Heart right ventricle (tissue), 16 donors: ENCODE measurements at regions not wholly inside any gene's neighbourhood (a gene's known extent, or its start where the extent isn't known, plus 50 kb on each side); places are given as distances from the start of the nearest gene placed in this dataset.
"Not testable (repeated sequence)": the region's sequence is repeated elsewhere in the genome, so short reads cannot be mapped to it uniquely, and the experiment has no call there.

Experiments used
- ATAC-seq, 8 donors: fragments of 200-7000 bp; cut with Tn5 transposase; one replicate each; pipeline ENCODE4 v1.9.1; 2020; ENCODE audit warnings: mild to moderate bottlenecking in 8 of 8, moderate library complexity in 8 of 8, moderate number of reproducible peaks in 1 of 8
- DNase-seq, 2 donors: peaks; one replicate each; pipeline ENCODE4 v3.0.0-alpha.2; 2020
- H3K27ac ChIP-seq, 10 donors: fragments of 200-600 bp; sonication (generic) in 2 of 10; one replicate each; pipeline versions ENCODE4 v1.5.0 to v1.8.0; 2020 to 2022; ENCODE audit warnings: mild to moderate bottlenecking in 3 of 10
- H3K27me3 ChIP-seq, 7 donors: fragments of 200-600 bp; one replicate each; pipeline ENCODE4 v1.8.0; 2021 to 2022; ENCODE audit warnings: mild to moderate bottlenecking in 2 of 7
- H3K36me3 ChIP-seq, 9 donors: fragments of 200-600 bp; sonication (generic) in 1 of 9; one replicate each; pipeline versions ENCODE4 v1.5.0 to v1.8.0; 2020 to 2022; ENCODE audit warnings: mild to moderate bottlenecking in 2 of 9
- H3K4me1 ChIP-seq, 9 donors: fragments of 200-600 bp; sonication (generic) in 1 of 9; one replicate each; pipeline versions ENCODE4 v1.5.0 to v1.8.0; 2020 to 2022; ENCODE audit warnings: mild to moderate bottlenecking in 4 of 9
- H3K4me3 ChIP-seq, 10 donors: fragments of 200-600 bp; sonication (generic) in 2 of 10; one replicate each; pipeline versions ENCODE4 v1.5.0 to v1.8.0; 2020 to 2022; ENCODE audit warnings: mild to moderate bottlenecking in 7 of 10, moderate library complexity in 2 of 10
- H3K9me3 ChIP-seq, 11 donors: fragments of 200-600 bp in 10 of 11; sonication (generic) in 2 of 11; one replicate each; pipeline versions ENCODE4 v1.5.0 to v1.8.0; 2013 to 2022; ENCODE audit warnings: mild to moderate bottlenecking in 2 of 11, control low read depth in 1 of 11, moderate library complexity in 1 of 11
- CTCF ChIP-seq, 9 donors: fragments of 200-600 bp; sonication (generic) in 2 of 9; IDR thresholded peaks; one replicate each; pipeline versions ENCODE4 v1.5.0 to v1.8.0; 2021 to 2022; ENCODE audit warnings: antibody characterized with exemption in 9 of 9, mild to moderate bottlenecking in 5 of 9, moderate library complexity in 1 of 9
- WGBS, 2 donors: extraction: QIAGEN DNeasy Blood & Tissue Kit; methylation state at CpG; one replicate each; pipeline ENCODE4 v1.1.7; 2013; ENCODE audit warnings: inconsistent platforms in 1 of 2; 5-methylcytosine and 5-hydroxymethylcytosine counted together
- intact Hi-C, 10 donors: fragments of 100-400 bp; cut with DNase I; formaldehyde crosslinking; loops; one replicate each; pipeline versions ENCODE4 v1.11.1 to v1.14.2; 2022
- donor health status: Arrhythmogenic right ventricular cardiomyopathy.
- donor health status: ischemic (EF 13 %, LVEDD 7.1; RV severe dilation, severe dysfunction).
- donor health status: healthy with polysubstance abuse.
- donor health status: DM: no; HTN: yes; CAD: no.
- donor health status: DM: no; HTN: no; CAD: no.
- donor health status: ischemic (EF 25% LVEDD 6.9; RV normal size, moderate dysfunction).
- donor health status: ischemic (EF 25% LVEDD 5.7; RV mildly dilated, moderate dysfunction).
- donor health status: healthy.
- donor health status: DM: yes; HTN: yes; CAD: no.
- donor health status: Ischemic cardiomyopathy.
- donor health status: ischemic (EF 35%, LVEDD 5.7; RV mildly dilated, moderate dysfunction).
- donor health status: nonischemic (EF 11% LVEDD 7.7; RV severe dilation, severe dysfunction).
- donor health status: DM: yes; HTN: yes; CAD: no.
- donor health status: PGD.
- donor health status: ischemic (EF 29% LVEDD 5.4; RV normal size, mild dysfunction).
- donor health status: nonischemic (EF 23%, LVEDD 6.1; RV moderate dilation, normal function).

DNA sequence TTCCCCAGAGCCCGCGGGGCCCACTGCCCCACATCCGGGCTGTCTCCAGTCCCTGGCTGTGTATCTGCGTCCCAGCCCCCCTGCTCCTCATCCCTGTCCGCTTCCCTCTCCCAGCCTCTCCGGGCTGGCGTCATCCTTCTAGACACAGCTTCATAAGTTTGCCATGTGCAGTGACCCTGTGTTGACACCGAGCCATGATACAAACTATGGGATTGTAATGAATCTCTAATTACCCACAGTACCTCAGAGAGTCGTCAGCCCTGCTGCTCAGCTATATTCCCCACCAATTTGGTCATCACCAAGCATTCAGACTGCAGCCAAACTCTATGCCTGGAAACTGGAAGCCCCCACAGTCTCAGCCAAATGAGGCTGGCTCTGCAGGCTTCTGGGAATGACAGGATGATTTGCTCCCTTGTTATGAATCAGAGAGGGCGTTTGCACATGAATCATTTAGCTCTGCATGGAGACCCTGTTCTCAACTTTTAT, 466.1 kb upstream of the ATP11B start:
- WGBS, 2 donors = 39 to 46% methylated on average over 10 of the region's 10 CpGs
- Histone ChIP-seq H3K4me3 (no peak overlapping the region), H3K36me3 (no peaks in the 10 kb centered on the region), H3K27ac (no peak overlapping the region), H3K9me3 (no peaks in the 10 kb centered on the region), H3K4me1 (no peaks in the 10 kb centered on the region), H3K27me3 (peaks cover 0 to 5% (median 0%) of the 10 kb centered on the region in 7 donors)
- no peak for TF ChIP-seq CTCF (IDR thresholded peaks at IDR 0.05)
- intact Hi-C loops = no loop called here
- ATAC-seq (no peak), DNase-seq (no peak)

DNA sequence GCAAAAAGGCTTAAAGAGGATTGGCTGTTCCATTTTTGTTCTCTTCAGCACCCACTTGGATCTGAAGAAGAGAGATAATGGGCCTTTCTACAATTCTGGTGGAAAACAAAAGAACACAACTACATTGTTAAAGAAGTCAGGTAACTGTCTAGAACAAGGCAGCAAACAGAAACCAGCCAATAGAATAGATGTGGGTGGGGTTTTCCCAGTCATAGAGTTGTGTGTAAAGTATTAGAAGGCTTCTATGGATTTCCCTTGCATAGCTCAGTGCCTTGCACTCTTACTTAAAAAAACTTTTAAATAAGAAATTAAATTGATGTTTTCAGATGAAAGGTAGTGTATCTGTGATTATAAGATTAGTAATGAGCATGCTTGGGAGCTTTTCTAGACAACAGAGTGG, 462.7 kb upstream of the ATP11B start:
- Histone ChIP-seq H3K4me3 (no peak overlapping the region), H3K27me3 (peaks cover 0 to 5% (median 0%) of the 10 kb centered on the region in 7 donors), H3K9me3 (peaks cover 0 to 20% (median 6%) of the 10 kb centered on the region in 11 donors), H3K36me3 (no peaks in the 10 kb centered on the region), H3K4me1 (no peaks in the 10 kb centered on the region), H3K27ac (no peak overlapping the region)
- no peak for DNase-seq
- intact Hi-C loops = no loop called here
- TF ChIP-seq CTCF (IDR thresholded peaks at IDR 0.05) = no peak
- no peak for ATAC-seq

DNA sequence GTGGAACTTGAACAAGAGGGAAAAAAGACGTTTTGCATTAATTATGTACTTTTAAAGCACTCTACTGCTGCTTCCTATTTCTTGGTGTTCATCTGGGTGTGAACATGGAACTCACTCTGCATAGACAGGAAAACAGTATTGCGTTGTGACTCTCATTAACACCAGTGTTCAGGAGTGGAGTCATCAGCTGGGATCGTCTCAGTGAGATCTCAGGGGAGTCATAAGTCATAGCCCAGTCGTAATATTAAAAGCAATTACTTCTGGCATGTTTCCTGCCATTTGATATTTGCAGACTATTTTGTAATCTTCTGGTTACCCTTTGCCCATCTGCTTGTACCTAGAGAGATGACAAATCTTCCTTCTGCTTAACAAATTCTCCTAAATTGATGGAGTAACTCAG, 462.0 kb upstream of the ATP11B start:
- H3K27ac ChIP-seq = no peak overlapping the region
- 46 to 71% methylated on average over 4 of the region's 4 CpGs for WGBS, 2 donors
- ATAC-seq (no peak), DNase-seq (no peak)
- TF ChIP-seq CTCF (IDR thresholded peaks at IDR 0.05) = no peak
- peaks cover 0 to 20% (median 9%) of the 10 kb centered on the region in 11 donors for H3K9me3 ChIP-seq
- intact Hi-C loops = no loop called here
- H3K36me3 ChIP-seq = no peaks in the 10 kb centered on the region
- peaks cover 0 to 5% (median 0%) of the 10 kb centered on the region in 7 donors for H3K27me3 ChIP-seq
- H3K4me1 ChIP-seq = no peaks in the 10 kb centered on the region
- no peak overlapping the region for H3K4me3 ChIP-seq

DNA sequence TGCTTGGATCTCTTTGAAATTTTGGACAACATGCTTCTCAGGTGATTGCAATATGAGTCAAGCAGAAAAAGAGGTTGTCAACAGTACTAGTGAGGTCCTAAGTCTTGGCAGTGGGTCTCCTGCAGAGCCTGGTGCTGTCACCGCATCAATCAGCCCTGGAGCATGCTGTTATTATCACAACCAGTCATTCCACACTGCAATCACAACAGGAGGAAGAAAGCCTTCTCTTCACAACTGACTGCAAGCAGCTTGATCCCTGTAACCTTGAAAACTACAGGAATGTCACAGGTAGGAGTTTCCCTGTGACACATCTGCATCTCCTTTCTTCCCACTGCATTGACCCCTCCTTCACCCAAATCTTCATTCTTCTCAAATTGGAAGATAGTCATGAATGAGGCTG, 451.1 kb upstream of the ATP11B start:
- no peaks in the 10 kb centered on the region for H3K4me1 ChIP-seq
- intact Hi-C loops = no loop called here
- no peak overlapping the region for H3K27ac ChIP-seq
- no peak for ATAC-seq
- H3K27me3 ChIP-seq = no peaks in the 10 kb centered on the region
- H3K4me3 ChIP-seq = no peak overlapping the region
- DNase-seq = no peak
- 14 to 20% methylated on average over 1 of the region's 1 CpG for WGBS, 2 donors
- no peak for TF ChIP-seq CTCF (IDR thresholded peaks at IDR 0.05)
- H3K36me3 ChIP-seq = no peaks in the 10 kb centered on the region
- peaks cover 0 to 26% (median 0%) of the 10 kb centered on the region in 11 donors for H3K9me3 ChIP-seq

- H3K27ac ChIP-seq, intact Hi-C loops, ATAC-seq: not testable (repeated sequence)
These were observed 449.3 kb upstream of the ATP11B start for GRCh38 chr3:182344026-182344425.

More at GRCh38 chr3:182344026-182344425, 449.3 kb upstream of the ATP11B start:
- peaks cover 0 to 26% (median 0%) of the 10 kb centered on the region in 11 donors for H3K9me3 ChIP-seq
- H3K27me3 ChIP-seq, H3K36me3 ChIP-seq, H3K4me3 ChIP-seq, H3K4me1 ChIP-seq, DNase-seq: not testable (repeated sequence)
